SK-N-SH treated with all-trans-retinoic acid at 6 μM for 48 hours (cell line): ENCODE measurements at regions not wholly inside any gene's neighbourhood (a gene's known extent, or its start where the extent isn't known, plus 50 kb on each side); places are given as distances from the start of the nearest gene placed in this dataset.
A peak's percentile ranks its signal among the peaks of the same experiment; 100 is the strongest.

Source experiments
- ATAC-seq: fragments of 200-7000 bp; cut with Tn5 transposase; 3 replicates; pipeline ENCODE4 v1.9.1; 2020; ENCODE audit warnings: mild to moderate bottlenecking, moderate library complexity
- ARNTL ChIP-seq: fragments of 450-650 bp; formaldehyde crosslinking; IDR thresholded peaks from 2 replicates; pipeline ENCODE4 v1.5.0; 2020; ENCODE audit warnings: low read depth, mild to moderate bottlenecking, moderate library complexity, borderline replicate concordance
- CREB5 ChIP-seq: fragments of 250-450 bp; sonication (Bioruptor Pico); IDR thresholded peaks from 2 replicates; pipeline ENCODE4 v1.5.1; 2020; ENCODE audit warnings: low read depth, mild to moderate bottlenecking, moderate library complexity
- CSRNP3 ChIP-seq: fragments of 250-450 bp; sonication (Bioruptor Pico); IDR thresholded peaks from 2 replicates; pipeline ENCODE4 v1.5.1; 2021; ENCODE audit warnings: mild to moderate bottlenecking, moderate library complexity
- GLIS3 ChIP-seq: fragments of 250-450 bp; sonication (Bioruptor Pico); IDR thresholded peaks from 2 replicates; pipeline ENCODE4 v1.5.0; 2020; ENCODE audit warnings: mild to moderate bottlenecking, moderate library complexity
- ISL1 ChIP-seq: fragments of 250-450 bp; sonication (Bioruptor Pico); IDR thresholded peaks from 2 replicates; pipeline ENCODE4 v2.1.2; 2022; ENCODE audit warnings: mild to moderate bottlenecking, moderate library complexity
- OSR1 ChIP-seq: fragments of 250-450 bp; sonication (Bioruptor Pico); IDR thresholded peaks from 2 replicates; pipeline ENCODE4 v1.8.0; 2022; ENCODE audit warnings: moderate library complexity, mild to moderate bottlenecking, inconsistent platforms
- PATZ1 ChIP-seq: fragments of 250-450 bp; sonication (Bioruptor Pico); IDR thresholded peaks from 2 replicates; pipeline ENCODE4 v1.8.0; 2020; ENCODE audit warnings: mild to moderate bottlenecking, moderate library complexity, borderline replicate concordance
- PPARA ChIP-seq: fragments of 250-450 bp; sonication (Bioruptor Pico); IDR thresholded peaks from 2 replicates; pipeline ENCODE4 v1.5.0; 2020; ENCODE audit warnings: mild to moderate bottlenecking, borderline replicate concordance
- RARB ChIP-seq: fragments of 250-450 bp; sonication (Bioruptor Pico); IDR thresholded peaks from 2 replicates; pipeline ENCODE4 v1.8.0; 2021; ENCODE audit warnings: mild to moderate bottlenecking, moderate library complexity
- SNAI2 ChIP-seq: fragments of 250-450 bp; sonication (Bioruptor Pico); IDR thresholded peaks from 2 replicates; pipeline ENCODE4 v1.5.0; 2020; ENCODE audit warnings: mild to moderate bottlenecking, moderate library complexity
- TCF4 ChIP-seq: fragments of 250-450 bp; sonication (Bioruptor Pico); IDR thresholded peaks from 2 replicates; pipeline ENCODE4 v1.8.0; 2021; ENCODE audit warnings: mild to moderate bottlenecking, moderate library complexity, borderline replicate concordance
- TOX ChIP-seq: fragments of 250-450 bp; sonication (Bioruptor Pico); IDR thresholded peaks from 2 replicates; pipeline ENCODE4 v1.8.0; 2021; ENCODE audit warnings: mild to moderate bottlenecking, moderate library complexity, borderline replicate concordance
- ZFP3 ChIP-seq: fragments of 250-450 bp; sonication (Bioruptor Pico); IDR thresholded peaks from 2 replicates; pipeline ENCODE4 v1.5.0; 2020; ENCODE audit warnings: mild to moderate bottlenecking, moderate library complexity
- ZFP30 ChIP-seq: fragments of 450-650 bp; formaldehyde crosslinking; IDR thresholded peaks from 2 replicates; pipeline ENCODE4 v1.5.0; 2022; ENCODE audit warnings: mild to moderate bottlenecking, moderate library complexity
- ZNF565 ChIP-seq: fragments of 450-650 bp; formaldehyde crosslinking; conservative IDR thresholded peaks from 2 replicates; pipeline ENCODE4 v1.5.0; 2020; ENCODE audit warnings: low read depth, mild to moderate bottlenecking, moderate library complexity
- ZNF70 ChIP-seq: fragments of 450-650 bp; formaldehyde crosslinking; IDR thresholded peaks from 2 replicates; pipeline ENCODE4 v1.5.0; 2020; ENCODE audit warnings: mild to moderate bottlenecking, moderate library complexity
- ZNF8 ChIP-seq: fragments of 450-650 bp; formaldehyde crosslinking; IDR thresholded peaks from 2 replicates; pipeline ENCODE4 v1.5.0; 2020; ENCODE audit warnings: mild to moderate bottlenecking, moderate library complexity
- TF ChIP-seq, protein P1 (sequence below): fragments of 250-450 bp; sonication (Bioruptor Pico); IDR thresholded peaks from 2 replicates; pipeline ENCODE4 v1.5.0; 2020; ENCODE audit warnings: mild to moderate bottlenecking, moderate library complexity
- TF ChIP-seq, protein P2 (sequence below): fragments of 250-450 bp; sonication (Bioruptor Pico); IDR thresholded peaks from 2 replicates; pipeline ENCODE4 v1.8.0; 2021; ENCODE audit warnings: low read depth, mild to moderate bottlenecking, moderate library complexity, borderline replicate concordance

DNA sequence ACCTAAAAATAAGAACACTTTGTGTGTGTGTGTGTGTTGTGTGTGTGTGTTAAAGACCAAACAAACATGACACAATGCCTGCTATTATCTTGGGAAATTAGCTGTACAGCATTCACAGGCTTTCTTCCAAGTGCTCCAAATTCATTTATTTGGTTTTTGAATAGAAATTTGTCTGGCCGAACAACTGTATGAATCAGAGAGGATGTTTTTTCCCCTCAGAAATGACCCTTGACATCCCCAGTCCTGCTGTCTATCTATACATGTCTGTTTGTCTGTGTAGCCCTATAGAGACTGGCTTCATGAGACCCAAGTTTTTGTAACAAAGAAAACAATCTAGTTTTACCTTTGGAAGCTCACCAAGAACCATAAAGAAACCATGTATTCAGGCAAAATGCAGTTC lies 549.8 kb downstream of the NSUN3 start:
- TF ChIP-seq ZFP3 (CRISPR knock-in tag) = no peak
- TF ChIP-seq PATZ1 (CRISPR knock-in tag) = no peak
- TF ChIP-seq PPARA (CRISPR knock-in tag) = no peak
- TF ChIP-seq GLIS3 (CRISPR knock-in tag) = no peak
- no peak for TF ChIP-seq OSR1 (CRISPR knock-in tag)
- TF ChIP-seq TOX (CRISPR knock-in tag) = no peak
- TF ChIP-seq ZFP30 (CRISPR knock-in tag) = no peak
- ATAC-seq = no peak

- ATAC-seq = no peak
- no peak for TF ChIP-seq ARNTL (CRISPR knock-in tag)
- TF ChIP-seq SNAI2 (CRISPR knock-in tag) = no peak
- TF ChIP-seq OSR1 (CRISPR knock-in tag) = no peak
- no peak for TF ChIP-seq ZFP30 (CRISPR knock-in tag)
- TF ChIP-seq ISL1 = no peak
- TF ChIP-seq TOX (CRISPR knock-in tag) = no peak
- TF ChIP-seq, protein P1, sequence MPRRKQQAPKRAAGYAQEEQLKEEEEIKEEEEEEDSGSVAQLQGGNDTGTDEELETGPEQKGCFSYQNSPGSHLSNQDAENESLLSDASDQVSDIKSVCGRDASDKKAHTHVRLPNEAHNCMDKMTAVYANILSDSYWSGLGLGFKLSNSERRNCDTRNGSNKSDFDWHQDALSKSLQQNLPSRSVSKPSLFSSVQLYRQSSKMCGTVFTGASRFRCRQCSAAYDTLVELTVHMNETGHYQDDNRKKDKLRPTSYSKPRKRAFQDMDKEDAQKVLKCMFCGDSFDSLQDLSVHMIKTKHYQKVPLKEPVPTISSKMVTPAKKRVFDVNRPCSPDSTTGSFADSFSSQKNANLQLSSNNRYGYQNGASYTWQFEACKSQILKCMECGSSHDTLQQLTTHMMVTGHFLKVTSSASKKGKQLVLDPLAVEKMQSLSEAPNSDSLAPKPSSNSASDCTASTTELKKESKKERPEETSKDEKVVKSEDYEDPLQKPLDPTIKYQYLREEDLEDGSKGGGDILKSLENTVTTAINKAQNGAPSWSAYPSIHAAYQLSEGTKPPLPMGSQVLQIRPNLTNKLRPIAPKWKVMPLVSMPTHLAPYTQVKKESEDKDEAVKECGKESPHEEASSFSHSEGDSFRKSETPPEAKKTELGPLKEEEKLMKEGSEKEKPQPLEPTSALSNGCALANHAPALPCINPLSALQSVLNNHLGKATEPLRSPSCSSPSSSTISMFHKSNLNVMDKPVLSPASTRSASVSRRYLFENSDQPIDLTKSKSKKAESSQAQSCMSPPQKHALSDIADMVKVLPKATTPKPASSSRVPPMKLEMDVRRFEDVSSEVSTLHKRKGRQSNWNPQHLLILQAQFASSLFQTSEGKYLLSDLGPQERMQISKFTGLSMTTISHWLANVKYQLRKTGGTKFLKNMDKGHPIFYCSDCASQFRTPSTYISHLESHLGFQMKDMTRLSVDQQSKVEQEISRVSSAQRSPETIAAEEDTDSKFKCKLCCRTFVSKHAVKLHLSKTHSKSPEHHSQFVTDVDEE (CRISPR knock-in tag) = no peak
- no peak for TF ChIP-seq PPARA (CRISPR knock-in tag)
- TF ChIP-seq CREB5 (CRISPR knock-in tag) = no peak
- TF ChIP-seq, protein P2, sequence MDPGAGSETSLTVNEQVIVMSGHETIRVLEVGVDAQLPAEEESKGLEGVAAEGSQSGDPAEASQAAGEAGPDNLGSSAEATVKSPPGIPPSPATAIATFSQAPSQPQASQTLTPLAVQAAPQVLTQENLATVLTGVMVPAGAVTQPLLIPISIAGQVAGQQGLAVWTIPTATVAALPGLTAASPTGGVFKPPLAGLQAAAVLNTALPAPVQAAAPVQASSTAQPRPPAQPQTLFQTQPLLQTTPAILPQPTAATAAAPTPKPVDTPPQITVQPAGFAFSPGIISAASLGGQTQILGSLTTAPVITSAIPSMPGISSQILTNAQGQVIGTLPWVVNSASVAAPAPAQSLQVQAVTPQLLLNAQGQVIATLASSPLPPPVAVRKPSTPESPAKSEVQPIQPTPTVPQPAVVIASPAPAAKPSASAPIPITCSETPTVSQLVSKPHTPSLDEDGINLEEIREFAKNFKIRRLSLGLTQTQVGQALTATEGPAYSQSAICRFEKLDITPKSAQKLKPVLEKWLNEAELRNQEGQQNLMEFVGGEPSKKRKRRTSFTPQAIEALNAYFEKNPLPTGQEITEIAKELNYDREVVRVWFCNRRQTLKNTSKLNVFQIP = no peak
- TF ChIP-seq CSRNP3 (CRISPR knock-in tag) = no peak
- TF ChIP-seq GLIS3 (CRISPR knock-in tag) = no peak
- TF ChIP-seq TCF4 (CRISPR knock-in tag) = no peak
- no peak for TF ChIP-seq ZNF8 (CRISPR knock-in tag)
Measured at GRCh38 chr3:94614192-94614591, 551.3 kb downstream of the NSUN3 start.

- ATAC-seq = no peak
- TF ChIP-seq ZFP30 (CRISPR knock-in tag) (no peak), ISL1 (peak; percentile 39; the same call in 1 of the 2 replicates), TCF4 (CRISPR knock-in tag) (peak; percentile 48; the same call in 1 of the 2 replicates), RARB (CRISPR knock-in tag) (no peak), ZNF70 (no peak), ZNF565 (no peak), PPARA (CRISPR knock-in tag) (no peak), GLIS3 (CRISPR knock-in tag) (no peak)
Measured at GRCh38 chr3:94615275-94616065, 552.6 kb downstream of the NSUN3 start.
